ENCODE measurements at regions not wholly inside any gene's neighbourhood (a gene's known extent, or its start where the extent isn't known, plus 50 kb on each side); places are given as distances from the start of the nearest gene placed in this dataset.

GRCh38 chr1:14049965-14050364 lies 350.0 kb downstream of the PRDM2 start:
- TF ChIP-seq CTCF (conservative IDR thresholded peaks at IDR 0.05; ENCODE audit: low read depth, low read length) (no peak), EZH2 (IDR thresholded peaks at IDR 0.05; ENCODE audit: low read length, unreplicated experiment) (no peak), EZH2phosphoT487 (IDR thresholded peaks at IDR 0.05; ENCODE audit: borderline replicate concordance, low read length) (no peak)
- DNase-seq (no peak), ATAC-seq (no peak)
- intact Hi-C loops (cut with micrococcal nuclease) = no loop called here
- Histone ChIP-seq H3K36me3 (ENCODE audit: low read depth, low read length) (no peaks in the 10 kb centered on the region), H3K79me2 (ENCODE audit: low read length) (no peaks in the 10 kb centered on the region), H3K27ac (ENCODE audit: low read length) (no peak overlapping the region), H3K4me1 (ENCODE audit: insufficient read depth, low read length) (peaks cover 17% of the 10 kb centered on the region), H3K9me2 (replicated peaks; ENCODE audit: low read length) (no peaks in the 10 kb centered on the region), H3K9me3 (ENCODE audit: low read length) (no peaks in the 10 kb centered on the region), H3K27me3 (ENCODE audit: low read length) (no peaks in the 10 kb centered on the region), H3K4me3 (ENCODE audit: low read length) (no peak overlapping the region), H3F3A (ENCODE audit: low read length, unreplicated experiment) (no peaks in the 10 kb centered on the region), H2AFZ (ENCODE audit: low read length) (no peak overlapping the region), H3K4me2 (ENCODE audit: low read length) (no peak overlapping the region), H4K20me1 (ENCODE audit: low read length) (no peaks in the 10 kb centered on the region), H3K9ac (ENCODE audit: low read length) (no peak overlapping the region)
- ChIA-PET POLR2A (ENCODE audit: unreplicated experiment) (no interaction called here), CTCF (no interaction called here)
- BruUV-seq (replicated peaks) = no TSS peak

- Histone ChIP-seq H3K4me1 (ENCODE audit: insufficient read depth, low read length) (peaks cover 34% of the 10 kb centered on the region), H3K9ac (ENCODE audit: low read length) (no peak overlapping the region; the same call in 1 of the 2 replicates), H4K20me1 (ENCODE audit: low read length) (no peaks in the 10 kb centered on the region), H3K27ac (ENCODE audit: low read length) (peak overlapping the region; percentile 84), H3K4me3 (ENCODE audit: low read length) (peak overlapping the region; percentile 47), H3K4me2 (ENCODE audit: low read length) (peak overlapping the region; percentile 75), H3K27me3 (ENCODE audit: low read length) (no peaks in the 10 kb centered on the region), H3K9me2 (replicated peaks; ENCODE audit: low read length) (no peaks in the 10 kb centered on the region), H2AFZ (ENCODE audit: low read length) (peak overlapping the region; percentile 37; the same call in 1 of the 2 replicates), H3K9me3 (ENCODE audit: low read length) (no peaks in the 10 kb centered on the region), H3K79me2 (ENCODE audit: low read length) (no peaks in the 10 kb centered on the region), H3F3A (ENCODE audit: low read length, unreplicated experiment) (peaks cover 7% of the 10 kb centered on the region), H3K36me3 (ENCODE audit: low read depth, low read length) (no peaks in the 10 kb centered on the region)
- intact Hi-C loops (cut with micrococcal nuclease) = no loop called here
- POLR2A ChIA-PET (ENCODE audit: unreplicated experiment) = no interaction called here
- DNase-seq (peak; percentile 93), ATAC-seq (peak; percentile 97)
- CTCF ChIA-PET = no interaction called here
- TF ChIP-seq CTCF (conservative IDR thresholded peaks at IDR 0.05; ENCODE audit: low read depth, low read length) (no peak), EZH2 (IDR thresholded peaks at IDR 0.05; ENCODE audit: low read length, unreplicated experiment) (no peak), EZH2phosphoT487 (IDR thresholded peaks at IDR 0.05; ENCODE audit: borderline replicate concordance, low read length) (no peak)
- no TSS peak for BruUV-seq (replicated peaks)
Observed at GRCh38 chr1:14055442-14056223, 355.6 kb downstream of the PRDM2 start.

DNA sequence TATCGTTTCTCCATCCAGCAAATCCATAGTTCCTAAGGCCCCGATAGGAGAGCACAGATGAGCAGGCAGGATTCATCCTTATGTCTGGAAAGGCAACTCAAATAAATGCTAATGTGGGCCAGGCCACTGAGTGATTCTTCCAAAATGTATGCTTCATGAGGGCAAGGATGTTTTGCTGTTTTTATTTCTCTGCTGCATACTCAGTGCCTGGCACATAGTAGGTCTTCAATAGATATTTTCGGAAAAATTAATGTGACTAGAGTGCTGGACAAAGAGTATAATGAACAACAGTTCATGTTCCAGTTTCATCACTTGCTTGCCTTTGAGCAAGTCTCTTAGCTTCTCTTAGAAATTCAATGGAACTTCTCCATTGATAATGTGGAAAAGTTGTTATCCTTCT lies 357.7 kb downstream of the PRDM2 start:
- Histone ChIP-seq H3K4me3 (ENCODE audit: low read length) (no peak overlapping the region), H2AFZ (ENCODE audit: low read length) (no peak overlapping the region), H3K9me3 (ENCODE audit: low read length) (no peaks in the 10 kb centered on the region), H3K27ac (ENCODE audit: low read length) (no peak overlapping the region), H3K36me3 (ENCODE audit: low read depth, low read length) (no peaks in the 10 kb centered on the region), H3K9me2 (replicated peaks; ENCODE audit: low read length) (no peaks in the 10 kb centered on the region), H3K4me1 (ENCODE audit: insufficient read depth, low read length) (peaks cover 34% of the 10 kb centered on the region), H3K4me2 (ENCODE audit: low read length) (no peak overlapping the region), H4K20me1 (ENCODE audit: low read length) (no peaks in the 10 kb centered on the region), H3F3A (ENCODE audit: low read length, unreplicated experiment) (peaks cover 7% of the 10 kb centered on the region), H3K9ac (ENCODE audit: low read length) (no peak overlapping the region), H3K79me2 (ENCODE audit: low read length) (no peaks in the 10 kb centered on the region), H3K27me3 (ENCODE audit: low read length) (no peaks in the 10 kb centered on the region)
- ATAC-seq = no peak
- CTCF ChIA-PET = no interaction called here
- no peak for DNase-seq
- intact Hi-C loops (cut with micrococcal nuclease) = no loop called here
- TF ChIP-seq EZH2 (IDR thresholded peaks at IDR 0.05; ENCODE audit: low read length, unreplicated experiment) (no peak), EZH2phosphoT487 (IDR thresholded peaks at IDR 0.05; ENCODE audit: borderline replicate concordance, low read length) (no peak), CTCF (conservative IDR thresholded peaks at IDR 0.05; ENCODE audit: low read depth, low read length) (no peak)
- POLR2A ChIA-PET (ENCODE audit: unreplicated experiment) = no interaction called here
- BruUV-seq (replicated peaks) = no TSS peak
